Heart left ventricle (tissue), 16 donors: ENCODE measurements at regions not wholly inside any gene's neighbourhood (a gene's known extent, or its start where the extent isn't known, plus 50 kb on each side); places are given as distances from the start of the nearest gene placed in this dataset.
A peak's percentile ranks its signal among the peaks of the same experiment; 100 is the strongest.

Source experiments
- ATAC-seq, 4 donors: fragments of 200-7000 bp; cut with Tn5 transposase; one replicate each; pipeline ENCODE4 v1.9.1; 2020 to 2022; ENCODE audit warnings: moderate library complexity in 4 of 4, mild to moderate bottlenecking in 3 of 4, moderate number of reproducible peaks in 1 of 4
- DNase-seq, 5 donors: peaks; one replicate each; pipeline ENCODE4 v3.0.0-alpha.2; 2020
- H3K27ac ChIP-seq, 12 donors: fragments of 200-600 bp; sonication (generic) in 4 of 12; one replicate each; pipeline versions ENCODE4 v1.5.0 to v1.8.0; 2016 to 2022; ENCODE audit warnings: mild to moderate bottlenecking in 2 of 12
- H3K27me3 ChIP-seq, 9 donors: fragments of 200-600 bp; sonication (generic) in 2 of 9; one replicate each; pipeline versions ENCODE4 v1.5.1 to v1.8.0; 2016 to 2022; ENCODE audit warnings: mild to moderate bottlenecking in 3 of 9
- H3K36me3 ChIP-seq, 9 donors: fragments of 200-600 bp; sonication (generic) in 2 of 9; one replicate each; pipeline versions ENCODE4 v1.5.0 to v1.8.0; 2018 to 2022; ENCODE audit warnings: mild to moderate bottlenecking in 2 of 9
- H3K4me1 ChIP-seq, 12 donors: fragments of 200-600 bp; sonication (generic) in 4 of 12; one replicate each; pipeline versions ENCODE4 v1.5.0 to v1.8.0; 2016 to 2022; ENCODE audit warnings: mild to moderate bottlenecking in 3 of 12
- H3K4me3 ChIP-seq, 12 donors: fragments of 200-600 bp; sonication (generic) in 4 of 12; one replicate each; pipeline versions ENCODE4 v1.5.0 to v1.8.0; 2017 to 2022; ENCODE audit warnings: mild to moderate bottlenecking in 9 of 12, moderate library complexity in 4 of 12
- H3K9me3 ChIP-seq, 12 donors: fragments of 200-600 bp; sonication (generic) in 4 of 12; one replicate each; pipeline versions ENCODE4 v1.5.0 to v1.8.0; 2016 to 2022; ENCODE audit warnings: mild to moderate bottlenecking in 1 of 12
- POLR2A ChIP-seq, 2 donors: fragments of 450-650 bp; IDR thresholded peaks; one replicate each; pipeline ENCODE4 v1.6.1; 2017; ENCODE audit warnings: antibody characterized with exemption in 2 of 2, mild to moderate bottlenecking in 2 of 2, moderate library complexity in 2 of 2
- WGBS, 4 donors: extraction: QIAGEN DNeasy Blood & Tissue Kit in 2 of 4; methylation state at CpG; one replicate each; pipeline versions ENCODE4 v1.1.5 to v1.1.7; 2013 to 2018; 5-methylcytosine and 5-hydroxymethylcytosine counted together
- intact Hi-C, 10 donors: fragments of 100-400 bp; cut with DNase I; formaldehyde crosslinking; loops; one replicate each; pipeline versions ENCODE4 v1.11.1 to v1.14.2; 2022
- TF ChIP-seq, protein P1 (sequence below), 12 donors: fragments of 200-600 bp; sonication (generic) in 4 of 12; IDR thresholded peaks; one replicate each; pipeline versions ENCODE4 v1.5.0 to v1.8.0; 2018 to 2022; ENCODE audit warnings: antibody characterized with exemption in 12 of 12, mild to moderate bottlenecking in 5 of 12
- donor health status: ischemic (EF 13 %, LVEDD 7.1; RV severe dilation, severe dysfunction).
- donor health status: healthy with polysubstance abuse.
- donor health status: DM: no; HTN: yes; CAD: no.
- donor health status: DM: no; HTN: no; CAD: no.
- donor health status: ischemic (EF 25% LVEDD 6.9; RV normal size, moderate dysfunction).
- donor health status: ischemic (EF 25% LVEDD 5.7; RV mildly dilated, moderate dysfunction).
- donor health status: healthy.
- donor health status: DM: yes; HTN: yes; CAD: no.
- donor health status: ischemic (EF 35%, LVEDD 5.7; RV mildly dilated, moderate dysfunction).
- donor health status: nonischemic (EF 11% LVEDD 7.7; RV severe dilation, severe dysfunction).
- donor health status: DM: yes; HTN: yes; CAD: no.
- donor health status: PGD.
- donor health status: ischemic (EF 29% LVEDD 5.4; RV normal size, mild dysfunction).
- donor health status: nonischemic (EF 23%, LVEDD 6.1; RV moderate dilation, normal function).

- Histone ChIP-seq H3K36me3 (no peaks in the 10 kb centered on the region), H3K27me3 (peaks cover 0 to 15% (median 0%) of the 10 kb centered on the region in 9 donors), H3K4me3 (peak overlapping the region in 1 of 12 donors; percentile 25), H3K4me1 (peaks cover 0 to 9% (median 0%) of the 10 kb centered on the region in 12 donors), H3K9me3 (no peaks in the 10 kb centered on the region), H3K27ac (peak overlapping the region in 1 of 12 donors; percentile 64)
- TF ChIP-seq, protein P1, sequence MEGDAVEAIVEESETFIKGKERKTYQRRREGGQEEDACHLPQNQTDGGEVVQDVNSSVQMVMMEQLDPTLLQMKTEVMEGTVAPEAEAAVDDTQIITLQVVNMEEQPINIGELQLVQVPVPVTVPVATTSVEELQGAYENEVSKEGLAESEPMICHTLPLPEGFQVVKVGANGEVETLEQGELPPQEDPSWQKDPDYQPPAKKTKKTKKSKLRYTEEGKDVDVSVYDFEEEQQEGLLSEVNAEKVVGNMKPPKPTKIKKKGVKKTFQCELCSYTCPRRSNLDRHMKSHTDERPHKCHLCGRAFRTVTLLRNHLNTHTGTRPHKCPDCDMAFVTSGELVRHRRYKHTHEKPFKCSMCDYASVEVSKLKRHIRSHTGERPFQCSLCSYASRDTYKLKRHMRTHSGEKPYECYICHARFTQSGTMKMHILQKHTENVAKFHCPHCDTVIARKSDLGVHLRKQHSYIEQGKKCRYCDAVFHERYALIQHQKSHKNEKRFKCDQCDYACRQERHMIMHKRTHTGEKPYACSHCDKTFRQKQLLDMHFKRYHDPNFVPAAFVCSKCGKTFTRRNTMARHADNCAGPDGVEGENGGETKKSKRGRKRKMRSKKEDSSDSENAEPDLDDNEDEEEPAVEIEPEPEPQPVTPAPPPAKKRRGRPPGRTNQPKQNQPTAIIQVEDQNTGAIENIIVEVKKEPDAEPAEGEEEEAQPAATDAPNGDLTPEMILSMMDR (IDR thresholded peaks at IDR 0.05), result no peak
- no peak for TF ChIP-seq POLR2A (IDR thresholded peaks at IDR 0.05)
- ATAC-seq, result no peak
- no peak for DNase-seq
- intact Hi-C loops, result loop anchor here in 1 of 10 donors (10.0 kb wide), 1 partner anchor 125 kb away; the partner anchor contains the start of gene IGLL5
- 64 to 69% (median 66%) methylated on average over 6 of the region's 6 CpGs for WGBS, 4 donors
Observed at GRCh38 chr22:22759371-22759770, 115.0 kb downstream of the GGTLC2 start.

GRCh38 chr22:22759889-22760546 is 115.6 kb downstream of the GGTLC2 start:
- no peaks in the 10 kb centered on the region for H3K9me3 ChIP-seq
- H3K4me1 ChIP-seq, result peaks cover 0 to 9% (median 0%) of the 10 kb centered on the region in 12 donors
- intact Hi-C loops, result loop anchor here in 1 of 10 donors (10.0 kb wide), 1 partner anchor 125 kb away; the partner anchor contains the start of gene IGLL5
- H3K27ac ChIP-seq, result peak overlapping the region in 1 of 12 donors; percentile 64
- ATAC-seq (no peak), DNase-seq (no peak)
- WGBS, 4 donors, result 76 to 85% (median 81%) methylated on average over 7 of the region's 7 CpGs
- peaks cover 0 to 12% (median 0%) of the 10 kb centered on the region in 9 donors for H3K27me3 ChIP-seq
- H3K36me3 ChIP-seq, result no peaks in the 10 kb centered on the region
- TF ChIP-seq, protein P1 (IDR thresholded peaks at IDR 0.05), result no peak
- no peak for TF ChIP-seq POLR2A (IDR thresholded peaks at IDR 0.05)
- peak overlapping the region in 1 of 12 donors; percentile 10 for H3K4me3 ChIP-seq

DNA sequence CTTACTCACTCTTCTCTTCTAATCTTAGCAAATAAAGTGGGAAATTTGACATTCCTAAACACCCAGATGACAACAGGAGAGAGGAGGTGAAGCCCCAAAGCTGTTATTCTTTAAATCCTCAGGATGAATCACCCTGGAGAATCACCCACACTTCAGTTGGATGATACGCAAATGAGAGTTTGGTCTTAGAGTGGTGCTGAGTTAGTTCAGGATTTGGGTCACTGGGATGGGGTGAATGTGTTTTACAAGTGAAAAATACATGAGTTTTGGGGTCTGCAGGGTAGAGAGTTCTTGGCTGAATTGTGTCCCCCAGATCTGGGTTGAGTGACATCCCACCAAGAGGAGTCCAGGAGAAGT is 117.2 kb downstream of the GGTLC2 start:
- ATAC-seq, result no peak
- intact Hi-C loops, result no loop called here
- Histone ChIP-seq H3K9me3 (no peaks in the 10 kb centered on the region), H3K27me3 (peaks cover 0 to 5% (median 0%) of the 10 kb centered on the region in 9 donors), H3K4me1 (peaks cover 0 to 1% (median 0%) of the 10 kb centered on the region in 12 donors), H3K36me3 (no peaks in the 10 kb centered on the region), H3K4me3 (no peak overlapping the region), H3K27ac (no peak overlapping the region)
- 95 to 100% (median 98%) methylated on average over 1 of the region's 1 CpG for WGBS, 4 donors
- no peak for DNase-seq
- TF ChIP-seq, protein P1 (IDR thresholded peaks at IDR 0.05), result no peak
- no peak for TF ChIP-seq POLR2A (IDR thresholded peaks at IDR 0.05)

- Histone ChIP-seq H3K9me3 (no peaks in the 10 kb centered on the region), H3K4me1 (no peaks in the 10 kb centered on the region), H3K27me3 (peaks cover 0 to 8% (median 0%) of the 10 kb centered on the region in 9 donors), H3K27ac (no peak overlapping the region), H3K4me3 (no peak overlapping the region), H3K36me3 (no peaks in the 10 kb centered on the region)
- intact Hi-C loops, result no loop called here
- TF ChIP-seq, protein P1 (IDR thresholded peaks at IDR 0.05), result no peak
- no peak for TF ChIP-seq POLR2A (IDR thresholded peaks at IDR 0.05)
- DNase-seq (no peak), ATAC-seq (no peak)
- WGBS, 4 donors, result 84 to 89% (median 87%) methylated on average over 8 of the region's 8 CpGs
Observed at GRCh38 chr22:22761963-22762772, 117.8 kb downstream of the GGTLC2 start.
